SIG-M5 treated with dmso at 0.1 percent for 504 hours (cell line): ENCODE measurements at regions not wholly inside any gene's neighbourhood (a gene's known extent, or its start where the extent isn't known, plus 50 kb on each side); places are given as distances from the start of the nearest gene placed in this dataset.

Experiments used
- DNase-seq: peaks from one replicate; lab custom pipeline; 2025; ENCODE audit not compliant: unreplicated experiment; lab: John Stamatoyannopoulos, UW

GRCh38 chr3:166372571-166373106, 535.4 kb upstream of the BCHE start:
- no peak for DNase-seq

GRCh38 chr3:166367947-166368533, 530.8 kb upstream of the BCHE start:
- peak; percentile 35 for DNase-seq

GRCh38 chr3:166362698-166363097, 525.5 kb upstream of the BCHE start:
- no peak for DNase-seq

- no peak for DNase-seq
These were observed 523.5 kb upstream of the BCHE start for GRCh38 chr3:166360720-166361119.

- no peak for DNase-seq
These were observed 514.2 kb upstream of the BCHE start for GRCh38 chr3:166351461-166351860.

GRCh38 chr3:166340604-166341266, 503.5 kb upstream of the BCHE start:
- no peak for DNase-seq

GRCh38 chr3:166324401-166324800, 487.2 kb upstream of the BCHE start:
- no peak for DNase-seq

GRCh38 chr3:166322391-166322790, 485.2 kb upstream of the BCHE start:
- no peak for DNase-seq

- DNase-seq = no peak
These were observed 470.6 kb upstream of the BCHE start for GRCh38 chr3:166307756-166308350.

GRCh38 chr3:166304584-166304983, 467.4 kb upstream of the BCHE start:
- no peak for DNase-seq

GRCh38 chr3:166303681-166304080, 466.5 kb upstream of the BCHE start:
- DNase-seq = no peak

- DNase-seq = no peak
These were observed 465.1 kb upstream of the BCHE start for GRCh38 chr3:166302331-166302730.

- no peak for DNase-seq
These were observed 459.1 kb upstream of the BCHE start for GRCh38 chr3:166296179-166296783.

- DNase-seq = no peak
These were observed 454.1 kb upstream of the BCHE start for GRCh38 chr3:166291186-166291955.

GRCh38 chr3:166285001-166285400, 447.8 kb upstream of the BCHE start:
- DNase-seq = peak; percentile 5

GRCh38 chr3:166283840-166284239, 446.6 kb upstream of the BCHE start:
- no peak for DNase-seq

- DNase-seq = no peak
These were observed 445.7 kb upstream of the BCHE start for GRCh38 chr3:166282931-166283330.

GRCh38 chr3:166279636-166280035, 442.4 kb upstream of the BCHE start:
- no peak for DNase-seq

GRCh38 chr3:166275024-166275390, 437.8 kb upstream of the BCHE start:
- DNase-seq = no peak

GRCh38 chr3:166274351-166275023, 437.3 kb upstream of the BCHE start:
- DNase-seq = no peak

GRCh38 chr3:166270429-166270828, 433.2 kb upstream of the BCHE start:
- DNase-seq = no peak
